Activated T-cell treated with anti-CD3 and anti-CD28 coated beads, Interleukin-2, amount 50 U/mL, for 24 hours (primary cell): ENCODE measurements at regions not wholly inside any gene's neighbourhood (a gene's known extent, or its start where the extent isn't known, plus 50 kb on each side); places are given as distances from the start of the nearest gene placed in this dataset.

Experiments used
- DNase-seq: peaks from one replicate; pipeline ENCODE4 v3.0.0-alpha.2; 2020
- H3K27ac Mint-ChIP-seq: 2 replicates; pipeline ENCODE4 v1.8.0; 2020; ENCODE audit warnings: mild to moderate bottlenecking, mixed read lengths
- H3K27me3 Mint-ChIP-seq: 2 replicates; pipeline ENCODE4 v1.8.0; 2020; ENCODE audit warnings: mixed read lengths
- H3K36me3 Mint-ChIP-seq: 2 replicates; pipeline ENCODE4 v1.8.0; 2020; ENCODE audit warnings: low read depth, mixed read lengths
- H3K4me1 Mint-ChIP-seq: 2 replicates; pipeline ENCODE4 v1.8.0; 2020; ENCODE audit warnings: low read depth, mixed read lengths
- H3K4me3 Mint-ChIP-seq: 2 replicates; pipeline ENCODE4 v1.8.0; 2020; ENCODE audit warnings: mild to moderate bottlenecking, moderate library complexity, mixed read lengths
- H3K9me3 Mint-ChIP-seq: 2 replicates; pipeline ENCODE4 v1.8.0; 2020; ENCODE audit warnings: mixed read lengths

DNA sequence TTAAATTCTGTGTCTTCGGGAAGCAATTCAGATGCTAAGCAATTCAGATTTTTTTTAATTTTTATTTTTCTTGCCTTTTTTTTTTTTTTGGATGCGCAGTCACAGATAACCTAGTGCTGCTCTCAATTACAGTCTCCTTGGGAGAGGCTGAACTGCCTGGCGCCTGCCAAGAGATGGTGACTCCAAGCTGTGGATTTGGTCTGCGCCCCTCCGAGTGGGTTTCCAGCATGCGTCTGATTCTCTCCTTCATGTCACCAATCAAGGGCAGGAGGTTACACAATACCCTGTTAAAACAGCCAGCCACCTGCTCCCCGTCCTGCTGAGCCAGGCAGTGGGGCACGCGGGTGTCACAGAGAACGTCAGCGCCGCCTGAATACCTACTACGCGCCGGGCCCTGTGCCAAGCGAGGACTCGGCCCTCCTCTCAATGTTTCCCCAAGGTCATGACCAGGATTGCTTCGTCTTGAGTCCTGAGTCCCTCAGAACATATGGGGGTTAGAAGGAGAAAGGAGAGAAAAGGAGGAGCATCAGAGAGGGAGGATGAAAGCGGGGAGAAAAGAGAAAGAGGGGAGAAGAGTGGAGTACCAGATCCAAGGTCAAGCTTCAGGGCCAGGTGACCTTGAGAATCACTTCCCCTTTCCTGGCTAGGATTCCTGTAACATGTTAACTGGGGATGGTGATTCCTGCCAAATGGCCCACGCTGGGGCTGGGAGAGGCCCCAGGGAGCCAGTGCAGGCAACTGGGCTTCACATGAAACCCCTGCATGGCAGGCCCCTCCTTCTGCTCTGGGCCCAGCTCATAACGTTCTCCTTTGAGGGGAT, 213.6 kb downstream of the URI1 start:
- no peak overlapping the region for H3K4me3 Mint-ChIP-seq
- H3K27ac Mint-ChIP-seq, result no peak overlapping the region
- H3K4me1 Mint-ChIP-seq, result peaks cover 3% of the 10 kb centered on the region
- no peak for DNase-seq
- H3K27me3 Mint-ChIP-seq, result peaks cover 7% of the 10 kb centered on the region
- no peaks in the 10 kb centered on the region for H3K36me3 Mint-ChIP-seq
- H3K9me3 Mint-ChIP-seq, result no peaks in the 10 kb centered on the region

DNA sequence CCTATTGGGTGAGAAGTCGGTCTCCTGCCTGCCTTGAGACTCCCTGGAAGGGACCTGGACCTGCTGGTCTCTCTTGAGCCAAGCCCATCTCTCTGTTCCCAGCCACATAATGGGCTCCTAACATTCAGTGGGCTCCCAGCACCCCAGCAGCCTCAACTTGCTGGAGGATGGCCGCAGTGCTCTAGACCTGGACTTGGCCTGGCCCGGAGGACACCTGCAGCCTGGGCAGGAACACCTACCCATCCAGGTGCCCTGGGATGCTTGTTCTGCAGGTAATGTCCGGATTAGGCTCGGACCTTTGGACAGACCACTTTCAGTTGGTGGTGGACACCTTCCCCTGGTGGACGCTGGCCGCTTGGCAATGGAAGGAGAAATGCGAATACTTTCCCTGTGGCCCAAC, 214.6 kb downstream of the URI1 start:
- DNase-seq, result no peak
- Mint-ChIP-seq H3K27ac (no peak overlapping the region), H3K4me1 (peaks cover 1% of the 10 kb centered on the region), H3K27me3 (peaks cover 7% of the 10 kb centered on the region), H3K9me3 (no peaks in the 10 kb centered on the region), H3K4me3 (no peak overlapping the region), H3K36me3 (no peaks in the 10 kb centered on the region)

DNA sequence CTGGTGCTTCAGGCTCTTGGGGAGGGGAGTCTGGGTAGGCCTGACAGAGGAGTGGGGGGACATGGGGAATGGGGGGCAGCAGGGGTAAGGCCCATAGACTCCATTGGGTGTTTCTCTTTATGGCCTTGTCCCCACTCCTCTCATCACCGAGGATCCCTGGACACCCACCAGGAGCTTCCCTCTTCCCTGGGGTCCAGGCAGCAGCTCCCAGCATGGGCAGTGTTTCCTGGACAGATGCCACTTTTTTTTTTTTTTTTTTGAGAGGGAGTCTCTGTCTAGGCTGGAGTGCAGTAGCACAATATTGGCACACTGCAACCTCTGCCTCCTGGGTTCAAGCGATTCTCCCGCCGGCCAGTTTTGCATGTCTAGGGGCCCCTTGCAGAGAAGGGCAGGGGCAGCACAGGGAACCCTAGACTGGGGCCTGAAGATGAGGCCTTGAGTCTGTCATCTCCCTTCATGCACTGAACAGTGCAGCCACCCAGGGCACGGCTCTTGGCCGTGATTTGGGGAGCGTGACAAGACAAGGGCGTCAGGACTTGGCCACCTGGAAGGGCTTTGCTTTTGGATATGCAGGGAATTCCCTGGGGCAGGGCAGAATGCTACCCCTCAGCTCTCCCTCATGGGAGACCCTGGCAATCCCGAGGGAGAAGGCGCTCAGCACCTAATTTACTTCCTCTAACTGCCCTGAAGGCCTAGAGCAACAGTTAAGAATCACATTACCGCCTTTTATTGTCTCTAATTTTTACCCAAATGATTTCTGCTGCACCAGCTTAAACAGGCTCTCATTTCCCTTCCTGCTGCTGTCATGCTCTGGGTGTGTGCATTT, 213.9 kb upstream of the ZNF536 start:
- H3K36me3 Mint-ChIP-seq, result no peaks in the 10 kb centered on the region
- no peak for DNase-seq
- no peaks in the 10 kb centered on the region for H3K9me3 Mint-ChIP-seq
- no peak overlapping the region for H3K4me3 Mint-ChIP-seq
- H3K27me3 Mint-ChIP-seq, result peaks cover 6% of the 10 kb centered on the region
- H3K27ac Mint-ChIP-seq, result no peak overlapping the region
- peaks cover 1% of the 10 kb centered on the region for H3K4me1 Mint-ChIP-seq

DNA sequence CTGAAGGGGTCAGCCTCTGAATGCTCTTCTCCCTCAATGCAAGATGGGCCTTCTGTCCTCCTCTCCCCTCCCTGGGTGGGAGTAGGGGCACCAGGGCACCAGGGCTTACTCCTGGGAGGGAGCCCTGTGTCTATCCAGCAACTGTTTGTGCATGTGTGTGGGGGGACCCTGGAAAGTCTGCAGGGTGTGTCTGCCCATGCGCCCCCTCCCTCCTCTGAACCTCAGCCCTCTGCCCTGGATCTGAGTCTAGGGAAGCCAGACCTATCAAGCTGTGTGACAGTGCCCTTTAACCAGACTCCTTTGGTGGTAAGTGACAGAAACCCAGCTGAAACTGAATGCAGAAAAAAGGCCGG, 213.3 kb upstream of the ZNF536 start:
- Mint-ChIP-seq H3K27me3 (peaks cover 5% of the 10 kb centered on the region), H3K4me1 (peaks cover under 1% of the 10 kb centered on the region), H3K27ac (no peak overlapping the region), H3K9me3 (no peaks in the 10 kb centered on the region), H3K36me3 (no peaks in the 10 kb centered on the region), H3K4me3 (no peak overlapping the region)
- no peak for DNase-seq

DNA sequence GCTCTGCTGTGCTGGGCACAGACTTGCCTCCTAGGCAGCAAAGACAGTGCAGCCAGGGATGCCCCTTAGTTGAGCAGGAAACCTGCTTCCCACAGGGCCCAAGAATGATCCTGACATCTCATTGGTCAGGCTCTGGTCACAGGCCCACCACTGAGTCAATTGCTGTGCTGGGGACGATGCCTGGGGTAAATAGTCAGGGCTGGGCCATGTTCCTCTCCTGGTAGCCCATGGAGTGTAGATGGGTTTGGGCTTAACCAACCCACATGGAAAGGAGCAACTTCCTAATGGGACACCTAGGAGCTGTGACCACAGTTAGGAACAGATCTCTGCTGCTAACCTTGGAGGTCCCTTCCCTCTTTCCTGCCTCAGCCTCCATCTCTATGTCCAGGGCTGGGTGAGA, 212.5 kb upstream of the ZNF536 start:
- Mint-ChIP-seq H3K4me1 (no peaks in the 10 kb centered on the region), H3K36me3 (no peaks in the 10 kb centered on the region), H3K27ac (no peak overlapping the region), H3K27me3 (peaks cover 5% of the 10 kb centered on the region), H3K9me3 (no peaks in the 10 kb centered on the region), H3K4me3 (no peak overlapping the region)
- DNase-seq, result no peak

DNA sequence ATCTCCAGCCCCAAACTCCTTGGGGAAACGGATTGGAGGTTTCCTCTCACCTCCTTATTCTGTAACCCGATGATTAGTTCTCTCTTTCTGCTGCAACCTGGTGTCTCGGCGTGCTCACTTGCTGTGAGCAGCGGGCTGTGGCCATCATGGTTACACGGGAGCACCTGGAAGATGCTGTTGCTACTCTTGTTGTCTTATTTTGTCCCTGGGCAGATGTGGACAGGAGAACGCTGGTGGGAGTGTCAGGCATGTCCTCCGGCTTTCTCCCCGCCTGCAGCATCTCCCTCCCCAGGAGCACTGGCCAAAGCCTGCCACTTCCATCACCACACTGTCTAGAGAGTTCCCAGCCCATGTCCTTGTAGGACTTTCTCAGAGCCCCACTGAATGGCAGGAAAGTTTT, 211.8 kb upstream of the ZNF536 start:
- Mint-ChIP-seq H3K27me3 (peaks cover 5% of the 10 kb centered on the region), H3K4me3 (no peak overlapping the region), H3K27ac (no peak overlapping the region), H3K9me3 (no peaks in the 10 kb centered on the region), H3K36me3 (no peaks in the 10 kb centered on the region), H3K4me1 (no peaks in the 10 kb centered on the region)
- DNase-seq, result no peak

DNA sequence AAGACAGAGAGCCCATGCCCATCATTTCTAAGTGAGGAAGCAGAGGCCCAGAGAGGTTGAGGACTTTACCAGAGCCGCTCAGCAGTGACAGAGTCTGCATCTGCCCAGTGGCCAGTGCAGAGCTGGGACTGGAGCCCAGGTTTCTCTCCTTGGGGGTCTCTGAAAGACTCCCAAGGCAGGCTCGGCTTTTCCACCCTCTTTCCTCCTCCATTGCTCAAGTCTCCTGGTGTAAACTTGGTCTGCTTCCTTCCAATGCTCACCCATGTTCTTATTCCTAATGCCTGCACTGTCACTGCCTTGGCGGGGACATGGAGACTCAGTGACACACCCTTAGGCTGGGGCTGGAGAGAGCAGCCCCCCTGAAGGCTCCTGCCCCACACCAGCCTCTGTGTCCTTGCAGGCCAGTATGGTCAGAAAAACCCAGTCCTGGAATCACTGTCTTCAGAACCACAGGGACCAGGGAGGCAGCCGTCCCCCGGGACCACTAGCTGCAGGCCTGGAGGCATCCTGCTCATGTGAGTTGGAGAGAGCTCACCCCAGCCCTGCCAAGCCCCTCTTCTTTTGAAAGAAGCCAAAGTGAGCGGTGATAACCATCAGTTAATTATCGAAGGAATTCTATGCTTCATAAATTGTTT, 211.0 kb upstream of the ZNF536 start:
- Mint-ChIP-seq H3K27ac (no peak overlapping the region), H3K36me3 (no peaks in the 10 kb centered on the region), H3K4me1 (no peaks in the 10 kb centered on the region), H3K9me3 (no peaks in the 10 kb centered on the region), H3K4me3 (no peak overlapping the region), H3K27me3 (peaks cover 4% of the 10 kb centered on the region)
- DNase-seq, result no peak

DNA sequence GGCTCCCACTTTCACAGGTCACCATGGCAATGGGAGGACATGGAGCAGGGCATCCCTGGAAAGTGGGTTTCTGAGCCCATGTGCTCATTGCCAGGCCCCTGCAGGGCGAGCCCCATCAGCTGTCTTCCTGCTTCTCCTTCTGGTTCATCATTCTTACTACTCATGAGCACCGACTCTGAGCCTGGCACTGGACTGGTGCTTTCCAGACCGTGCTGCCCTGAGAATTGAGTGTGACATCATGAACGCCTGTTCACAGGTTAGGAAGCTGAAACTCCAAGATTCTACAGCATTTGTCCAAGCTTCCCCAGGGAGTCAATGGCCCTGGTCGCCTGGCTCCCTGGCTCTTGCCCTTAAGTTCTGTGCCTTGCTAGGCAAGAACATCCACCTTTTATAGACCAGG, 210.4 kb upstream of the ZNF536 start:
- no peak overlapping the region for H3K4me3 Mint-ChIP-seq
- H3K9me3 Mint-ChIP-seq, result no peaks in the 10 kb centered on the region
- H3K4me1 Mint-ChIP-seq, result no peaks in the 10 kb centered on the region
- no peak overlapping the region for H3K27ac Mint-ChIP-seq
- H3K36me3 Mint-ChIP-seq, result no peaks in the 10 kb centered on the region
- DNase-seq, result no peak
- no peaks in the 10 kb centered on the region for H3K27me3 Mint-ChIP-seq

DNA sequence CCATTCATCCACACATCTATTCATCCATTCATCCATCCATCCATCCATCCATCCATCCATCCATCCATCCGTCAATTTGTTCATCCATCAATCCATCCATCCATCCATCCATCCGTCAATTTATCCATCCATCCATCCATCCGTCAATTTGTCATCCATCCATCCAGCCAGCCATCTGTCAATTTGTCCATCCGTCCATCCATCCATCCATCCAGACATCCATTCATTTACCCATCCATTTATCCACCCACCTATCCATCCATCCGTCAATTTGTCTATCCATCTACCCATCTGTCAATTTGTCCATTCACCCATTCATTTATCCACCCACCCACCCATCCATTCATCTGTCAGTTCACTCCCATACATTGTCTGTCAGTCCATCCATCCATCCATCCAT, 209.5 kb upstream of the ZNF536 start:
- H3K27ac Mint-ChIP-seq, result no peak overlapping the region
- no peaks in the 10 kb centered on the region for H3K4me1 Mint-ChIP-seq
- no peaks in the 10 kb centered on the region for H3K27me3 Mint-ChIP-seq
- H3K9me3 Mint-ChIP-seq, result no peaks in the 10 kb centered on the region
- H3K4me3 Mint-ChIP-seq, result no peak overlapping the region
- H3K36me3 Mint-ChIP-seq, result no peaks in the 10 kb centered on the region
- no peak for DNase-seq

DNA sequence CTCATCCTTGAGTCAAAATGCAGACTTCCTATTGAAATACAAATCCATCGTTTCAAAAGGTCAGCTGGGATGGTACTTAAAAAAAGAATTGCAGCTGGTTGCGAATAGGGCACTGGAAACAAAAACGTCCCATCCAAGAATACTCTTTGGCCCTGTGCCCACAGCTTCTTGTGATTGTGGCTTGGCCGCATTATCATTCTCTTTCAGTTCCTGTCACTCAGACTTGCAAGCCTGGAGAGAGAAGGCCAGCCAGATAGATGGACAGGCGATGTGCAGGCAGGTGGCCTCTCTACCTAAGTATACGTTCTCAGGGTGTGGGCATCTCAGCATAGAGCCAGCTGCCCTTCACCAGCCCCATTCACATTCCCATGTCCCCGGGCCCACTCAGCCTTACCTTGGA, 208.5 kb upstream of the ZNF536 start:
- H3K27ac Mint-ChIP-seq, result no peak overlapping the region
- no peaks in the 10 kb centered on the region for H3K4me1 Mint-ChIP-seq
- H3K9me3 Mint-ChIP-seq, result no peaks in the 10 kb centered on the region
- H3K36me3 Mint-ChIP-seq, result no peaks in the 10 kb centered on the region
- no peak for DNase-seq
- no peak overlapping the region for H3K4me3 Mint-ChIP-seq
- peaks cover 4% of the 10 kb centered on the region for H3K27me3 Mint-ChIP-seq

DNA sequence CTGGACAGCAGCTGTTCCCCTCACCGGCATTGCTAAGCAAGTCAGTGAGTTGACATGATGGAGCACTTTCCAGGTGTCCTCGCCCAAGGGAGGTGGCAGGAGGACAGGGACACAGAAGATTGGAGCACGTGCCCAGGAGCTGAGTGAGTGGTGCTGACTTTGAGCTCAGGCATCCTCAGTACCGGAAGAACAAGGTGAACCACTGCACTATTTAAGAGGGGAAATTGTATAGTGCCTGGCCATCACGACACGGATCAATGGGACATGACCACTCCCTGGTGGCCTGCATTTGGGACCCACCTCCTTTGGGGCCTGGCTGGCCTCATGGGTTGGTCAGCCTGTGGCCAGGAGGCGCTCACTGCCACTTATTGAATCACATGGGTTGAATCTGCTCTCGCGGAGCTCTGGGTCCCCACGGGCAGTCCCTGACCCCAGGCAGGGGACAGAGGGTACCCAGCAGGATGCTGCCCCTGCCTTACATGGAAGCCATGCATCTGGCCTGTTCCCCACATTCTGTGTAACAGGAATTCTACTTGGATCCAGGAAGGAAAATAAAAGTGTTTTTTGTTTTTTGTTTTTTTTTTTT, 206.9 kb upstream of the ZNF536 start:
- Mint-ChIP-seq H3K9me3 (no peaks in the 10 kb centered on the region), H3K27ac (no peak overlapping the region), H3K27me3 (peaks cover 4% of the 10 kb centered on the region), H3K4me3 (no peak overlapping the region), H3K36me3 (no peaks in the 10 kb centered on the region), H3K4me1 (no peaks in the 10 kb centered on the region)
- DNase-seq, result no peak

DNA sequence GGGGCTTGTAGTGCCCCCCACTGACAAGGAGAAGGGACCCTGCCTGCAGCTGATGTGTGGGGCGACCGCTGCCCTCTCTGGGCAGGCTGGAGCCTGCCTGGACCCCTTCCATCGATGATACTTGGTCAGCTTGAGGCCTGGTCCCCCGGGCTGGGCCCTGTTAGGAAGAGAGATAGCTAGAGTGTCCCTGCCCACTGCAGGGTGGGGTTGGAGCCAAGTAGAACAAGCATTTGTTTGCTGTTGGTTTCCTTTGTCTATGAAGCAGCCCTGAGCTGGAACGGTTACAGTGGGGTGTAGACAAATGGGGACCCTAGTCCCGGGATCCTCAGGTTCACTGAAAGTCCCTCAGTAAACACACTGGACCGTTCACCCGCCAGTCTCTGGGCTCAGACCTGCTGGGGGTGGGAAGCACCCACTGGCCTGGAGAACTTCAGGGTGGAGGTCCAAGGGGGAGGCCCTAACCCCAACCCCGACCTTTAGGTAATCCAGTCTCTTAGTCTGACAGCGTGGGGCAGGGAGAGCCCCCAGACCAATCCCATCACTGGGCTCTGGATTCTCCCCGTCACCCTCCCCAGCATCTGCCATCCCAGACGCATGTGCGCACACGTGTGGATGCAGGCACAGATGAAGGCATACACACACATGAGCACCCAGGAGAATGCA, 204.8 kb upstream of the ZNF536 start:
- no peak for DNase-seq
- no peaks in the 10 kb centered on the region for H3K36me3 Mint-ChIP-seq
- no peaks in the 10 kb centered on the region for H3K4me1 Mint-ChIP-seq
- H3K27ac Mint-ChIP-seq, result no peak overlapping the region
- no peaks in the 10 kb centered on the region for H3K9me3 Mint-ChIP-seq
- H3K27me3 Mint-ChIP-seq, result peaks cover 4% of the 10 kb centered on the region
- no peak overlapping the region for H3K4me3 Mint-ChIP-seq

DNA sequence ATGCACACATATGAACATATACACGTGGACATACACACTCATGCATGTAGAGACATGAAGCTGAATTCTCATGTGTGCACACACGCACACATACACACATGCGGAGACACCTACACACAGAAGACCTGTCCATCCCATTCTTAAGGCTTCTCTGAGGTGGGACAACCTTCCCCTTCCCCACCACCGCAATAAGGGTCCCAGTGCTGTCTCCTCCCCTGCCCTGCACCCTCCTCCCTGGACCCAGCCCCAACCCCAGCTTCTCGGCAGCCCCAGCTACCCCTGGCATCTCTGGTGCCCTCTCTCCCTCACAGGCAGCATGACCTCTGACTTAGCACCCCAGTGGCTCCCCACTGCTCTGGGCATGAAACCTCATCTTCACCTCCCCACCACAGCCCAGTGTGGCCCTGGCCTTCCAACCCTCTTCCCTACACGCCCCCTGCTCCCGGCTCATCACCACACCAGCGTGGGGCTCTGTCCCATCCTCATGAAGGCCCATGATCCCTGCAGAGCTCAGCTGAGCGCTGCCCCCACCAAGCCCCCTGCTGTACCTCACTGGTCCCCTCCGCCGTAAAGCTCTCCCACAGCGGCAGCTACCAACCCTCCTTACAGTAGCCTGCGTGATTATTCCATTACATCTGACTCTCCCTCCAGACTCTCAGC, 204.1 kb upstream of the ZNF536 start:
- Mint-ChIP-seq H3K36me3 (no peaks in the 10 kb centered on the region), H3K27ac (no peak overlapping the region), H3K4me1 (no peaks in the 10 kb centered on the region), H3K4me3 (no peak overlapping the region), H3K9me3 (no peaks in the 10 kb centered on the region), H3K27me3 (peaks cover 4% of the 10 kb centered on the region)
- no peak for DNase-seq

DNA sequence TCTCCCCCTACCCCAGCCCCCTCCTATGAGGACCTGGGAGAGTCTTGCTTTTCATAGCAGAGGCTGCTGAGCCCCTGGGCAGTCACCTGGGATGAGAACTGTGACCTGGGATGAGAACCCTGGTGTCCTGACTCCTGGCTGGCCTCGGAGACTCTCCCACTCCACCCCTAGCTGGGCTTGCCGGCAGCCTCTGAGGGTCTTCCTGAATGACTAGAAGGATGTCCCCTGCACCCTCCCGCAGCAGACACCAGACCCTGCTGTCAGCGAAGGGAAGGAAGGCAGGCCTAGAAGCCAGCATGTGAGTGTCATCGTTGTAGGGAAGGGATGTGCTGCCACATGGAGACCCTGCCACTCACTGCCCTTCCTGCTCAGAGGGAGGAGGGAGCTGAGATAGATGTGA, 203.4 kb upstream of the ZNF536 start:
- no peaks in the 10 kb centered on the region for H3K4me1 Mint-ChIP-seq
- no peak overlapping the region for H3K4me3 Mint-ChIP-seq

More for the DNA sequence above, 203.4 kb upstream of the ZNF536 start:
- no peak for DNase-seq
- no peaks in the 10 kb centered on the region for H3K36me3 Mint-ChIP-seq
- peaks cover 4% of the 10 kb centered on the region for H3K27me3 Mint-ChIP-seq
- no peak overlapping the region for H3K27ac Mint-ChIP-seq
- no peaks in the 10 kb centered on the region for H3K9me3 Mint-ChIP-seq
